T-helper 1 cell treated with Interleukin-12 subunit alpha and Interleukin-12 subunit beta and Interleukin-4 antibody, amounts not matched to agents 30 μg/mL and 1 μg/mL, for 36 hours (primary cell): ENCODE measurements at regions not wholly inside any gene's neighbourhood (a gene's known extent, or its start where the extent isn't known, plus 50 kb on each side); places are given as distances from the start of the nearest gene placed in this dataset.

ENCODE experiments used
- H3K27ac Mint-ChIP-seq: one replicate; pipeline ENCODE4 v1.8.0; 2021; ENCODE audit warnings: mild to moderate bottlenecking, mixed read lengths
- H3K27me3 Mint-ChIP-seq: one replicate; pipeline ENCODE4 v1.8.0; 2021; ENCODE audit warnings: low read depth, mixed read lengths
- H3K36me3 Mint-ChIP-seq: one replicate; pipeline ENCODE4 v1.8.0; 2021; ENCODE audit warnings: low read depth, mixed read lengths
- H3K4me1 Mint-ChIP-seq: one replicate; pipeline ENCODE4 v1.8.0; 2021; ENCODE audit warnings: low read depth, mixed read lengths
- H3K4me3 Mint-ChIP-seq: one replicate; pipeline ENCODE4 v1.8.0; 2021; ENCODE audit warnings: mild to moderate bottlenecking, moderate library complexity, mixed read lengths
- H3K9me3 Mint-ChIP-seq: one replicate; pipeline ENCODE4 v1.8.0; 2021; ENCODE audit warnings: mixed read lengths

- H3K4me1 Mint-ChIP-seq: no peaks in the 10 kb centered on the region
- H3K27me3 Mint-ChIP-seq: no peaks in the 10 kb centered on the region
- H3K4me3 Mint-ChIP-seq: no peak overlapping the region
- H3K36me3 Mint-ChIP-seq: no peaks in the 10 kb centered on the region
- H3K27ac Mint-ChIP-seq: no peak overlapping the region
- H3K9me3 Mint-ChIP-seq: peaks cover 5% of the 10 kb centered on the region
Measured at GRCh38 chr1:232404981-232405731, 224.8 kb downstream of the SIPA1L2 start.

DNA sequence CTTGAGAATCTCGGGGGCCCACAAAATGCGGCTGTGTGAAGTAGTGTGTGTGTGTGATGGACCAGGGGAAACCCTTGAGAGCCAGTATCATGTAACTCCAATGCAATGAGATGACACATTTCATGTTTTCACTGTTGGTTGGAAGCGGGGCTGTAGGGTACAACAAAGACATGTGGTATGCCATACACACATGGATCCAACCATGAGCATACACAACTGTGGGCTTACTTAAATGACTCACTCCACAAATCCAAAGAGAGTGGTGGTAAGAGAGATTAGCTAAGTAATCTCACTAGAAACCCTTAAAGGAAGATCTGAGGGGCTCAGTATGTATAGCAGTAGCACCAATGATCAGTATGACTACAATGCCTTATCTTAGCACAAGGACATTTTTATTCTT, 225.7 kb downstream of the SIPA1L2 start:
- Mint-ChIP-seq H3K27me3 (no peaks in the 10 kb centered on the region), H3K36me3 (no peaks in the 10 kb centered on the region), H3K27ac (no peak overlapping the region), H3K9me3 (peaks cover 1% of the 10 kb centered on the region), H3K4me1 (no peaks in the 10 kb centered on the region), H3K4me3 (no peak overlapping the region)

DNA sequence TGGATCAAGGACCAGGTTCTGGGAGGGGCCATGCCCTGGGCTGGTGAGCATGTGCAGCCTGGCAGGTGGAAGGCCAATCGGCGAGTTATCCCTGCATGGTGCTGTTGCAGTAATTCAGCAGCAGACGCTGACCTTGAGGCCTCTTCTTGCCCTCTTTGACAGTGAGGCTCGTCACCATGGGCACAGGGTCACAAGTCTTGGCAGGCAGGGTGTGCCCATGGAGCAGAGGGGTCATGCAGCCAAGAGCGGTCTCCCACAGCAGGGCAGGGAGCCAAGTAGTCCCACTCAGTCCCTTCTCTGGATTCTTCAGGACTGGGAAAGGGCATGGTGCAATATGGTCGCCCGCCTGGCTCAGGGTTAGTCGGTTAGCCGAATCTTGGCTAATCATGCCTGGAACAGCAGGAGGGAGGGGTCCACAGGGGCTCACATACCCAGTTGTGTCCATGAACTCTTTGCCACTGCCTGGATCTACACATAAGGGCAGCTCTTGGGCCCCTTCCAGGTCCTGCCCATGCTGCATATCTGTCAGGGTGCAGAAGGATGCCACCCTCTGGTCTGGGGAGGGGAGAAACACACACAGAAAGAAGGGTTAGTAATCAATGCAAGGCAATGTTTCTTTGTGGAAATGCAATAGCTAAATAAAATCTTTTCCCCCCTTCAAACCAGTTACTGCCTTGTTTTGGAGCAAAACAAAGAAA, 226.8 kb downstream of the SIPA1L2 start:
- H3K27me3 Mint-ChIP-seq: no peaks in the 10 kb centered on the region
- no peak overlapping the region for H3K4me3 Mint-ChIP-seq
- H3K27ac Mint-ChIP-seq: no peak overlapping the region
- H3K9me3 Mint-ChIP-seq: no peaks in the 10 kb centered on the region
- H3K36me3 Mint-ChIP-seq: no peaks in the 10 kb centered on the region
- no peaks in the 10 kb centered on the region for H3K4me1 Mint-ChIP-seq

DNA sequence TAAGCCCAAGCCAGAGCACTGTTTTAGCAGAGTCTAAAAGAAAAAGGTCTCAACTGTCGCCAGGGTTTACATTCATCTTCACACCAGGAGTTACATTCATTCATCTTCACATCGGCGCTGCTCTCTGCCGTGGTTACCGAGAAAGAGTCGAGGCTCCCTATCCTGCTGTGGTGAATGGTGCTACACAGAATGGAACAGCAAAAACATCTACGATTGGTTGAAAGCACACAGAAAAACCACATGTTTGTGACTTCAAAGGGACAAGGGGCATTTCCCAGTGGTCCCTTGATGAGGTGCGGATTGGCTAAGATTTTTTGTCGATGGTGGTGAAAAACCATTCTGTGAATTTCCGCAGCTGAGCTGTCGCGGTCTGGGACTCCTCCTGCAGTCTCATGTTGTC, 231.1 kb downstream of the SIPA1L2 start:
- Mint-ChIP-seq H3K27me3 (peaks cover 7% of the 10 kb centered on the region), H3K27ac (no peak overlapping the region)

GRCh38 chr1:232393444-232394146, 236.3 kb downstream of the SIPA1L2 start:
- no peak overlapping the region for H3K27ac Mint-ChIP-seq
- peaks cover 2% of the 10 kb centered on the region for H3K36me3 Mint-ChIP-seq
- no peak overlapping the region for H3K4me3 Mint-ChIP-seq
- no peaks in the 10 kb centered on the region for H3K9me3 Mint-ChIP-seq
- H3K4me1 Mint-ChIP-seq: no peaks in the 10 kb centered on the region
- peaks cover 16% of the 10 kb centered on the region for H3K27me3 Mint-ChIP-seq

More for the DNA sequence above, 231.1 kb downstream of the SIPA1L2 start:
- no peak overlapping the region for H3K4me3 Mint-ChIP-seq
- no peaks in the 10 kb centered on the region for H3K4me1 Mint-ChIP-seq
- peaks cover 2% of the 10 kb centered on the region for H3K36me3 Mint-ChIP-seq
- no peaks in the 10 kb centered on the region for H3K9me3 Mint-ChIP-seq

DNA sequence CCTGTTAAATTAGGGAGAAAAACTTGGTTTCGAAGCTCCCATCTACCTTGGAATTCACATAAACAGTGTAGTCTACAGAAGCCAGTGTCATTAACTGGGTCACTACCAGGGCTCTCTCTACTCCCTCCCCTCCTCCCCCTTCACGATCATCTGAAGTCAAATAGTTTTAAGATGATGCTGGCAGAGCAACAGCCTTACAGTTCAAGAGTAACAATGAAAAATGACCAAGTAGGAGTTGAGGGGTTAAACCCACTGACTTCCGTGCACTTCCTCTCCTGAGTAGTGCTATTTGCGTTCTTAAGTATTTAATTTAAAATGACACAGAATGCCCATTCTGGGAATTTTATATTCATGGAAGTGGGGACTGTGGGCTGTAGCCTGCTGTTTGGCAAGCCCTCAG, 236.9 kb downstream of the SIPA1L2 start:
- Mint-ChIP-seq H3K27ac (no peak overlapping the region), H3K4me3 (no peak overlapping the region), H3K27me3 (peaks cover 16% of the 10 kb centered on the region), H3K9me3 (no peaks in the 10 kb centered on the region), H3K4me1 (no peaks in the 10 kb centered on the region), H3K36me3 (peaks cover 2% of the 10 kb centered on the region)

DNA sequence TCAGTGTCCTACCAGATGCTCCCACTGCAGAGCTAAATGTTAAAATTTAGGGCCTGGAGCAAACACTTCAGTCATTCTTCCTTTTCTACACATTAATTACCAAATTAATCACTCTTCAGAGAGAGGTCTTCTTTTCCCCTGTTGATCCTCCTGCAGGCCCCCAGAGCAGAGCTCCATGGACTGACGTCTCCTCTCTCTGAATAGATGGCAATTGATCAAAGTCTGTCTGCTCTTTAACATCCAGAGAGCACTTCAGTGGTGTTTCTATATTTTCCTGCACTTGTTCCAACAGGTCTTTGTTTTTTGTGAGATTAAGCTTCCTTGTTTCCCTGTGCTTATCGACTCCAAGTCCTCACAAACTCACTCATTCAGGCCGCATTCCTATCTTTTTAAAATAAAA, 239.3 kb downstream of the SIPA1L2 start:
- Mint-ChIP-seq H3K9me3 (no peaks in the 10 kb centered on the region), H3K4me3 (no peak overlapping the region), H3K4me1 (no peaks in the 10 kb centered on the region), H3K27me3 (peaks cover 9% of the 10 kb centered on the region), H3K27ac (no peak overlapping the region), H3K36me3 (no peaks in the 10 kb centered on the region)

- no peak overlapping the region for H3K4me3 Mint-ChIP-seq
- H3K27me3 Mint-ChIP-seq: peaks cover 9% of the 10 kb centered on the region
- no peaks in the 10 kb centered on the region for H3K4me1 Mint-ChIP-seq
- no peaks in the 10 kb centered on the region for H3K36me3 Mint-ChIP-seq
- no peaks in the 10 kb centered on the region for H3K9me3 Mint-ChIP-seq
- no peak overlapping the region for H3K27ac Mint-ChIP-seq
Measured at GRCh38 chr1:232389744-232390143, 240.2 kb downstream of the SIPA1L2 start.

DNA sequence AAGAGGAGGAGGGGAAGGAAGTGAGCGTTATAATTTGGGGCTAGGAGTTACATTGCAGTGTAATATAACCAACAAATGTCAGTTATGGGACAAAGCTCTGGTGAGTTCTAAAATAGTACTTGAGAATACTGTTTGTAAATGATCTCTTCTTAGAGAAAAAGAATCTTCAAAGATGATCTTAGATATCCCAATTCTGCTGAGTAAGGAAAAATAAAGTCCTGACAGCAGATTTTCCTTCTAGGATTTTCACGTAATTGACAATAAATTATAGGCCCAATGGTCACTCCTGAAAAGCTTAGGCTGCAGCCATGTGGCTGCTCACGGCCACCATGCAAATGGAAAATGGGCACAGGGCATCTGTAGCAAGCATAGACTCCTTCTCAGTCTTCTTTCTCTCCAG, 241.6 kb downstream of the SIPA1L2 start:
- no peaks in the 10 kb centered on the region for H3K36me3 Mint-ChIP-seq
- H3K4me3 Mint-ChIP-seq: no peak overlapping the region
- no peaks in the 10 kb centered on the region for H3K9me3 Mint-ChIP-seq
- no peak overlapping the region for H3K27ac Mint-ChIP-seq
- H3K4me1 Mint-ChIP-seq: no peaks in the 10 kb centered on the region
- peaks cover 9% of the 10 kb centered on the region for H3K27me3 Mint-ChIP-seq

GRCh38 chr1:232386721-232387510, 243.0 kb downstream of the SIPA1L2 start:
- Mint-ChIP-seq H3K36me3 (no peaks in the 10 kb centered on the region), H3K4me3 (no peak overlapping the region), H3K9me3 (no peaks in the 10 kb centered on the region), H3K4me1 (no peaks in the 10 kb centered on the region), H3K27ac (no peak overlapping the region), H3K27me3 (peaks cover 9% of the 10 kb centered on the region)

- Mint-ChIP-seq H3K9me3 (no peaks in the 10 kb centered on the region), H3K4me3 (no peak overlapping the region), H3K36me3 (no peaks in the 10 kb centered on the region)
Measured at GRCh38 chr1:232386294-232386693, 243.6 kb downstream of the SIPA1L2 start.

DNA sequence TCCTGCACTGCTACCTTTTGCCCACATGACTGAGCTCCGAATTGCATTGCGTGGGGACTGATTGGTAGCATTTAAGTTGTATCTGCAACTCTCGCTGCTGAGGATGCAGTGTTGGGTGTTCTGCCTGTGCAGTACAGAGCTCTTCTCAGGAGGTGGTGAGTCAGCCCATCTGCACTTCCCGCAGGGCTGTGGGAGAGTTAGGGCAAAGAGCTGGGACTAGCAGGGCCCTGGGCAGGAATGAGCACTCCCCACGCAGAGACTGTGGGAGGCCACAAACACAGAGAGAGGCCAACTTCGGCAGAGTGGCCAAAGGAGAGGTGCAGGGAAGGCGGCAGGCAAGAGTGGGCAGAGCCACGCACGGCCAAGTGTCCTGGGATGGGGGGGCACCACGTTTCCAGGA, 244.7 kb downstream of the SIPA1L2 start:
- Mint-ChIP-seq H3K27me3 (peaks cover 5% of the 10 kb centered on the region), H3K36me3 (no peaks in the 10 kb centered on the region), H3K27ac (no peak overlapping the region), H3K4me3 (no peak overlapping the region), H3K9me3 (no peaks in the 10 kb centered on the region), H3K4me1 (no peaks in the 10 kb centered on the region)

More at GRCh38 chr1:232386294-232386693, 243.6 kb downstream of the SIPA1L2 start:
- H3K27me3 Mint-ChIP-seq: peaks cover 9% of the 10 kb centered on the region
- no peak overlapping the region for H3K27ac Mint-ChIP-seq
- H3K4me1 Mint-ChIP-seq: no peaks in the 10 kb centered on the region

- Mint-ChIP-seq H3K27me3 (no peaks in the 10 kb centered on the region), H3K27ac (no peak overlapping the region), H3K36me3 (no peaks in the 10 kb centered on the region), H3K4me3 (no peak overlapping the region), H3K9me3 (no peaks in the 10 kb centered on the region), H3K4me1 (no peaks in the 10 kb centered on the region)
Measured at GRCh38 chr1:232384171-232384883, 245.6 kb downstream of the SIPA1L2 start.
